ENCODE measurements at regions not wholly inside any gene's neighbourhood (a gene's known extent, or its start where the extent isn't known, plus 50 kb on each side); places are given as distances from the start of the nearest gene placed in this dataset.

- no peak for TF ChIP-seq EZH2 (IDR thresholded peaks at IDR 0.05; ENCODE audit: borderline replicate concordance, low read length)
- no peak for TF ChIP-seq CTCF (conservative IDR thresholded peaks at IDR 0.05 in 1 of 2, IDR thresholded peaks at IDR 0.05 in 1 of 2; ENCODE audit: extremely low read depth in 1 of 2, insufficient read depth in 1 of 2, low read depth in 1 of 2, low read length in 2 of 2)
Measured at GRCh38 chr6:82740072-82740471, 325.6 kb downstream of the UBE3D start.
